Endothelial cell of umbilical vein (primary cell): ENCODE measurements at regions not wholly inside any gene's neighbourhood (a gene's known extent, or its start where the extent isn't known, plus 50 kb on each side); places are given as distances from the start of the nearest gene placed in this dataset.

Experiments used
- BruUV-seq: library from RNA; stranded (reverse); fragments of 400-500 nt; replicated peaks from 2 replicates; lab custom pipeline; 2021; lab: Mats Ljungman, UMichigan
- CTCF ChIA-PET: fragments of 300-600, 350-600 bp; sonication (Branson Sonifier 250); formaldehyde crosslinking; loops from one replicate; lab custom pipeline; 2021; ENCODE audit warnings: antibody characterized with exemption, inconsistent platforms; lab: Charles Lee
- POLR2A ChIA-PET: fragments of 300-600, 350-600 bp; sonication (Branson Sonifier 250); formaldehyde crosslinking; loops from one replicate; lab custom pipeline; 2021; ENCODE audit warnings: antibody characterized with exemption, inconsistent platforms; lab: Charles Lee
- DNase-seq: peaks from one replicate; pipeline ENCODE4 v3.0.0-alpha.2; 2011; ENCODE audit warnings: low read depth, low spot score
- FAIRE-seq: peaks from 2 replicates; lab custom pipeline; 2011; peaks lifted over from hg19 to GRCh38; lab: Jason Lieb, UNC
- H2AFZ ChIP-seq: 2 replicates; pipeline ENCODE4 v1.6.0; 2012; ENCODE audit warnings: low read depth, low read length, control low read depth, inconsistent platforms
- H3K27ac ChIP-seq: 2 replicates; pipeline ENCODE4 v1.5.1; 2011; ENCODE audit warnings: low read depth, mild to moderate bottlenecking, control low read depth, low read length, moderate library complexity; ENCODE audit not compliant: insufficient read depth
- H3K27me3 ChIP-seq, 2 experiments: 2 replicates each; pipeline versions ENCODE4 v1.6.0 to v1.6.1; 2011; ENCODE audit warnings: low read length in 2 of 2, mixed read lengths in 1 of 2; ENCODE audit not compliant: control insufficient read depth in 2 of 2, insufficient read depth in 2 of 2
- H3K36me3 ChIP-seq, 2 experiments: 2 replicates in 1 of 2; 3 replicates in 1 of 2; pipeline ENCODE4 v1.5.1; 2011; ENCODE audit warnings: low read length in 2 of 2, mild to moderate bottlenecking in 1 of 2, moderate library complexity in 1 of 2; ENCODE audit not compliant: control insufficient read depth in 2 of 2, insufficient read depth in 2 of 2; ENCODE audit errors: extremely low read depth in 1 of 2
- H3K4me1 ChIP-seq: 3 replicates; pipeline ENCODE4 v1.5.1; 2011; ENCODE audit warnings: mild to moderate bottlenecking, low read length; ENCODE audit not compliant: control insufficient read depth, insufficient read depth; ENCODE audit errors: extremely low read depth
- H3K4me2 ChIP-seq: 2 replicates; pipeline ENCODE4 v1.6.1; 2011; ENCODE audit warnings: low read length, control low read depth, mixed read lengths; ENCODE audit not compliant: insufficient read depth
- H3K4me3 ChIP-seq, 3 experiments: fragments of 200-600 bp in 1 of 3; sonication (generic), shearing (Covaris generic) in 1 of 3; replicated peaks in 1 of 3; 2 replicates each; pipeline ENCODE4 v1.5.1; 2011 to 2016; ENCODE audit warnings: control low read depth in 3 of 3, low read length in 3 of 3, mild to moderate bottlenecking in 2 of 3, inconsistent platforms in 1 of 3, low read depth in 1 of 3, moderate library complexity in 1 of 3; ENCODE audit not compliant: insufficient read depth in 1 of 3
- H3K79me2 ChIP-seq: 2 replicates; pipeline ENCODE4 v1.6.0; 2012; ENCODE audit warnings: low read length, inconsistent platforms; ENCODE audit not compliant: control insufficient read depth, insufficient read depth
- H3K9ac ChIP-seq: replicated peaks from 2 replicates; pipeline ENCODE3; 2011; ENCODE audit warnings: low read length, control low read depth; ENCODE audit not compliant: insufficient read depth; ENCODE audit errors: extremely low read depth
- H3K9me1 ChIP-seq: replicated peaks from 3 replicates; pipeline ENCODE4 v1.6.0; 2011; ENCODE audit warnings: mild to moderate bottlenecking, low read length; ENCODE audit not compliant: control insufficient read depth, insufficient read depth; ENCODE audit errors: extremely low read depth
- H3K9me3 ChIP-seq: replicated peaks from 2 replicates; pipeline ENCODE4 v1.5.1; 2012; ENCODE audit warnings: low read length, inconsistent platforms; ENCODE audit not compliant: control insufficient read depth, insufficient read depth
- H4K20me1 ChIP-seq: replicated peaks from 2 replicates; pipeline ENCODE3; 2011; ENCODE audit warnings: mild to moderate bottlenecking, low read length; ENCODE audit not compliant: control insufficient read depth, insufficient read depth; ENCODE audit errors: extremely low read depth
- EZH2 ChIP-seq: IDR thresholded peaks from 2 replicates; pipeline ENCODE4 v1.6.1; 2012; ENCODE audit warnings: borderline replicate concordance, low read depth, mild to moderate bottlenecking, moderate library complexity, low read length, inconsistent platforms; ENCODE audit not compliant: severe bottlenecking
- FOS ChIP-seq: IDR thresholded peaks from 2 replicates; pipeline ENCODE4 v1.6.1; 2011; ENCODE audit warnings: mild to moderate bottlenecking, low read length, moderate library complexity, borderline replicate concordance; ENCODE audit not compliant: insufficient read depth
- GATA2 ChIP-seq: IDR thresholded peaks from 2 replicates; pipeline ENCODE4 v1.7.0; 2011; ENCODE audit warnings: low read depth, mild to moderate bottlenecking, moderate library complexity, mixed read lengths, low read length; ENCODE audit not compliant: insufficient read length, insufficient read depth
- JUN ChIP-seq: IDR thresholded peaks from 2 replicates; pipeline ENCODE4 v1.6.1; 2011; ENCODE audit warnings: borderline replicate concordance, low read depth; ENCODE audit not compliant: insufficient read length, insufficient read depth
- POLR2A ChIP-seq: IDR thresholded peaks from 2 replicates; pipeline ENCODE4 v1.6.1; 2012; ENCODE audit warnings: low read depth, mild to moderate bottlenecking, control low read depth, low read length
- POLR2AphosphoS5 ChIP-seq: IDR thresholded peaks from 2 replicates; pipeline ENCODE4 v1.6.1; 2012; ENCODE audit warnings: low read depth, mild to moderate bottlenecking, control low read depth, low read length, moderate library complexity; ENCODE audit not compliant: insufficient read depth
- dilution Hi-C: fragments of 300-500 bp; cut with MboI; formaldehyde crosslinking; loops from one replicate; pipeline ENCODE4 v1.15.0; 2019; ENCODE audit warnings: low sequenced_read_pairs; ENCODE audit not compliant: extremely low pct_ligation_motif_present
- intact Hi-C: fragments of 100-400 bp; cut with micrococcal nuclease; formaldehyde crosslinking; loops from one replicate; pipeline ENCODE4 v1.10.0; 2022
- TF ChIP-seq, protein P1 (sequence below): IDR thresholded peaks from 2 replicates; pipeline ENCODE4 v1.6.1; 2011; ENCODE audit not compliant: insufficient read depth, insufficient read length
- TF ChIP-seq, protein P2 (sequence below), 2 donors: IDR thresholded peaks; 1 replicate in 1 of 2; 2 replicates in 1 of 2; pipeline ENCODE4 v1.5.1; 2011; ENCODE audit warnings: low read length in 2 of 2, mild to moderate bottlenecking in 2 of 2, moderate library complexity in 2 of 2, control low read depth in 1 of 2, inconsistent platforms in 1 of 2, low read depth in 1 of 2; ENCODE audit not compliant: insufficient read depth in 1 of 2; ENCODE audit errors: extremely low read depth in 1 of 2

DNA sequence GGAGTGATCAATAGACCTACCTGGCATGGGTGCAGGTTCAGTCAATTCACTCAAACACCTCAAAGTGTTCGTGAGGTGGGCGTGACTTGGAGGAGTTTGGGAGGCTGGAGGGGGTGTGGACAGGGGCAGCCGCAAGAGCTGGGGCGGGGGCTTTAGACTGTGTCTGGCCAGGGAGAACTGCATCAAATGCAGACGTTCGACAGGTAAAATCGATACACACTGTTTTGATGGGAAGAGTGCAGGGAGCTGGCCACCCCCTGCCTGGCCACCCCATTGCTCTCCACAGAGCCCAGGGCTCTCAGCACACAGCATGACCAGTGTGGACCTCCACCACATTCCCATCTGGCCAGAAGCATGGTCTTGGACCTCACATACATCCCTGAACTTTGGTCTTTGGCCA lies 412.1 kb downstream of the OCA2 start:
- FAIRE-seq: no peak
- ChIA-PET POLR2A (no interaction called here), CTCF (no interaction called here)
- Histone ChIP-seq H4K20me1 (no peaks in the 10 kb centered on the region), H3K27ac (no peak overlapping the region), H3K4me1 (no peaks in the 10 kb centered on the region), H3K9me3 (peaks cover 5% of the 10 kb centered on the region), H3K79me2 (no peaks in the 10 kb centered on the region), H3K9me1 (no peaks in the 10 kb centered on the region), H3K4me2 (no peak overlapping the region), H3K4me3 (no peak overlapping the region), H2AFZ (no peak overlapping the region), H3K27me3 (no peaks in the 10 kb centered on the region), H3K36me3 (no peaks in the 10 kb centered on the region), H3K9ac (no peak overlapping the region)
- no TSS peak for BruUV-seq
- dilution Hi-C loops: no loop called here
- TF ChIP-seq GATA2 (no peak), POLR2A (no peak), EZH2 (no peak)
- TF ChIP-seq, protein P1, sequence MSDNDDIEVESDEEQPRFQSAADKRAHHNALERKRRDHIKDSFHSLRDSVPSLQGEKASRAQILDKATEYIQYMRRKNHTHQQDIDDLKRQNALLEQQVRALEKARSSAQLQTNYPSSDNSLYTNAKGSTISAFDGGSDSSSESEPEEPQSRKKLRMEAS: no peak
- TF ChIP-seq, protein P2, sequence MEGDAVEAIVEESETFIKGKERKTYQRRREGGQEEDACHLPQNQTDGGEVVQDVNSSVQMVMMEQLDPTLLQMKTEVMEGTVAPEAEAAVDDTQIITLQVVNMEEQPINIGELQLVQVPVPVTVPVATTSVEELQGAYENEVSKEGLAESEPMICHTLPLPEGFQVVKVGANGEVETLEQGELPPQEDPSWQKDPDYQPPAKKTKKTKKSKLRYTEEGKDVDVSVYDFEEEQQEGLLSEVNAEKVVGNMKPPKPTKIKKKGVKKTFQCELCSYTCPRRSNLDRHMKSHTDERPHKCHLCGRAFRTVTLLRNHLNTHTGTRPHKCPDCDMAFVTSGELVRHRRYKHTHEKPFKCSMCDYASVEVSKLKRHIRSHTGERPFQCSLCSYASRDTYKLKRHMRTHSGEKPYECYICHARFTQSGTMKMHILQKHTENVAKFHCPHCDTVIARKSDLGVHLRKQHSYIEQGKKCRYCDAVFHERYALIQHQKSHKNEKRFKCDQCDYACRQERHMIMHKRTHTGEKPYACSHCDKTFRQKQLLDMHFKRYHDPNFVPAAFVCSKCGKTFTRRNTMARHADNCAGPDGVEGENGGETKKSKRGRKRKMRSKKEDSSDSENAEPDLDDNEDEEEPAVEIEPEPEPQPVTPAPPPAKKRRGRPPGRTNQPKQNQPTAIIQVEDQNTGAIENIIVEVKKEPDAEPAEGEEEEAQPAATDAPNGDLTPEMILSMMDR (IDR thresholded peaks at IDR 0.05; ENCODE audit: extremely low read depth in 1 of 2, insufficient read depth in 1 of 2, low read depth in 1 of 2, low read length in 2 of 2): no peak
- no peak for DNase-seq
- intact Hi-C loops: no loop called here

DNA sequence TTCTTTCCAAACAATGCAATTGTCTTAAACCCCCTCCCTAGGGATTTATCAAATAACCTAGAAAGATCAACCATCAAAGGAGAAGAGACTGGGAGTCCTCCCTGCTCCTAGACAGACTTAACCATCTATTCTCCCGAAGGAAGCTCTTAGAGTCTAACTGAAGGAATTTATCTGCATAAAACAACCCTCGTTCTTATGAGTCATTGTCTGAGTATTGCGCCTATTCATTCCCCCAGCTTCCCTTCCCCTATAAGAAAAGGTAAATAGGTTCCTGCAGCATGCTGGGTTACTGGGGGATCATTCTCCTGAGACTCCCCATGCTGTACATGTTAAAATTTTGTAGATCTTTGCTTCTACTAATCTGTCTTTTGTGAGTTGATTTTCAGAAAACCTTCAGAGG lies 412.7 kb downstream of the OCA2 start:
- FAIRE-seq: no peak
- intact Hi-C loops (no loop called here), dilution Hi-C loops (no loop called here)
- H2AFZ ChIP-seq: no peak overlapping the region
- no peak for DNase-seq
- POLR2A ChIA-PET: no interaction called here
- no peaks in the 10 kb centered on the region for H3K36me3 ChIP-seq
- CTCF ChIA-PET: no interaction called here
- BruUV-seq: no TSS peak
- H3K27me3 ChIP-seq: no peaks in the 10 kb centered on the region
- no peaks in the 10 kb centered on the region for H3K4me1 ChIP-seq
- no peak overlapping the region for H3K4me3 ChIP-seq
- no peaks in the 10 kb centered on the region for H3K9me1 ChIP-seq
- peaks cover 3% of the 10 kb centered on the region for H3K9me3 ChIP-seq
- no peaks in the 10 kb centered on the region for H3K79me2 ChIP-seq
- TF ChIP-seq POLR2AphosphoS5 (no peak), EZH2 (no peak), FOS (no peak), JUN (no peak)
- H3K27ac ChIP-seq: no peak overlapping the region
- no peak overlapping the region for H3K9ac ChIP-seq
- H3K4me2 ChIP-seq: no peak overlapping the region
- no peaks in the 10 kb centered on the region for H4K20me1 ChIP-seq
